Subcutaneous abdominal adipose tissue (tissue), 5 donors: ENCODE measurements at regions not wholly inside any gene's neighbourhood (a gene's known extent, or its start where the extent isn't known, plus 50 kb on each side); places are given as distances from the start of the nearest gene placed in this dataset.
"Not testable (repeated sequence)": the region's sequence is repeated elsewhere in the genome, so short reads cannot be mapped to it uniquely, and the experiment has no call there.

Experiments
- H3K27ac ChIP-seq: one replicate; pipeline ENCODE4 v1.7.0; 2013; ENCODE audit warnings: low read depth, mild to moderate bottlenecking, inconsistent platforms, low read length, moderate library complexity
- H3K27me3 ChIP-seq, 5 donors: one replicate each; pipeline ENCODE4 v1.7.0; 2013; ENCODE audit warnings: low read length in 5 of 5, inconsistent platforms in 1 of 5; ENCODE audit not compliant: control insufficient read depth in 5 of 5, insufficient read depth in 4 of 5
- H3K36me3 ChIP-seq, 5 donors: one replicate each; pipeline ENCODE4 v1.7.0; 2013; ENCODE audit warnings: low read length in 5 of 5; ENCODE audit not compliant: control insufficient read depth in 5 of 5, insufficient read depth in 5 of 5
- H3K4me1 ChIP-seq, 5 donors: one replicate each; pipeline ENCODE4 v1.7.0; 2013; ENCODE audit warnings: low read length in 5 of 5, mild to moderate bottlenecking in 3 of 5, moderate library complexity in 1 of 5; ENCODE audit not compliant: control insufficient read depth in 5 of 5, insufficient read depth in 5 of 5
- H3K4me3 ChIP-seq, 5 donors: one replicate each; pipeline ENCODE4 v1.7.0; 2013; ENCODE audit warnings: low read length in 5 of 5, low read depth in 1 of 5
- H3K9ac ChIP-seq, 5 donors: one replicate each; pipeline ENCODE4 v1.7.0; 2013; ENCODE audit warnings: low read length in 5 of 5, mild to moderate bottlenecking in 4 of 5, moderate library complexity in 3 of 5
- H3K9me3 ChIP-seq, 5 donors: one replicate each; pipeline ENCODE4 v1.7.0; 2013; ENCODE audit warnings: low read length in 5 of 5; ENCODE audit not compliant: control insufficient read depth in 5 of 5
- donor health status: healthy.
- donor health status: healthy.
- donor health status: healthy.
- donor health status: healthy.
- donor health status: healthy.

- no peak overlapping the region for H3K27ac ChIP-seq
Measured at GRCh38 chr2:186138845-186139244, 347.2 kb upstream of the ZC3H15 start.

DNA sequence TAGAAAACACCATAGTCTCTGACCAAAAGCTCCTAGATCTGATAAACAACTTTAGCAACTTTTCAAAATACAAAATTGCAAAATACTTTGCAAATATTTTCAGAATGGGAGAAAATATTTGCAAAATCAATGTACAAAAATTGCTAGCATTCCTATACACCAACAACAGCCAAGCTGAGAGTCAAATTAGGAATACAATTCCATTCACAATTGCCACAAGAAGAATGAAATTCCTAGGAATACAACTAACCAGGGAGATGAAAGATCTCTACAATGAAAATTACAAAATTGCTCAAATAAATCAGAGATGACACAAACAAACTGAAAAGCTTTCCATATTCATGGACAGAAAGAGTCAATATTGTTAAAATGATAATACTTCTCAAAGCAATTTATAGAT lies 327.0 kb upstream of the ZC3H15 start:
- Histone ChIP-seq H3K4me1 (no peaks in the 10 kb centered on the region), H3K27me3 (no peaks in the 10 kb centered on the region), H3K9ac (no peak overlapping the region), H3K9me3 (peaks cover 0 to 17% (median 10%) of the 10 kb centered on the region in 5 donors), H3K36me3 (no peaks in the 10 kb centered on the region), H3K4me3 (no peak overlapping the region), H3K27ac (no peak overlapping the region)

More at GRCh38 chr2:186138845-186139244, 347.2 kb upstream of the ZC3H15 start:
- Histone ChIP-seq H3K36me3 (no peaks in the 10 kb centered on the region), H3K4me1 (no peaks in the 10 kb centered on the region), H3K27me3 (no peaks in the 10 kb centered on the region), H3K9ac (no peak overlapping the region), H3K9me3 (no peaks in the 10 kb centered on the region), H3K4me3 (no peak overlapping the region)

DNA sequence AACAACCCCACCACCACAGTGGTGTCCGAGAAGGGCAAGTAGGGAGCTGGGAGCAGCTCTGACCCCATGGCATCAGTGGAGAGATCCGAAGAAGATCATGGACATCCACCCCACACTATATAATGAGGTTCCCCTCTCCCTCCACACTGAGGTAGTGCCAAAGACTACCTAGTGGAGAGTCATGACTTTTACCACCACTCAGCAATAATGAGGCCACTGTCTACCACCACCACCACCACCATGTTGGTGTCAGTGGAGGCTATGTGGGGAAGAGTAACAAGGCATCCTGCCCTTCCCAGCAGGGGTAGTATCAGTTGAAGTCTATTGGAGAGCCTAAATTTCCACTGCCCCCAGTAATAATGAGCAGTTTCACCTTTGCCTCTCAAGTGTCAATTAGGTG lies 321.7 kb upstream of the ZC3H15 start:
- no peaks in the 10 kb centered on the region for H3K27me3 ChIP-seq
- H3K9ac ChIP-seq: no peak overlapping the region
- no peak overlapping the region for H3K4me3 ChIP-seq
- no peaks in the 10 kb centered on the region for H3K4me1 ChIP-seq
- H3K27ac ChIP-seq: no peak overlapping the region
- no peaks in the 10 kb centered on the region for H3K36me3 ChIP-seq
- peaks cover 0 to 6% (median 0%) of the 10 kb centered on the region in 5 donors for H3K9me3 ChIP-seq

DNA sequence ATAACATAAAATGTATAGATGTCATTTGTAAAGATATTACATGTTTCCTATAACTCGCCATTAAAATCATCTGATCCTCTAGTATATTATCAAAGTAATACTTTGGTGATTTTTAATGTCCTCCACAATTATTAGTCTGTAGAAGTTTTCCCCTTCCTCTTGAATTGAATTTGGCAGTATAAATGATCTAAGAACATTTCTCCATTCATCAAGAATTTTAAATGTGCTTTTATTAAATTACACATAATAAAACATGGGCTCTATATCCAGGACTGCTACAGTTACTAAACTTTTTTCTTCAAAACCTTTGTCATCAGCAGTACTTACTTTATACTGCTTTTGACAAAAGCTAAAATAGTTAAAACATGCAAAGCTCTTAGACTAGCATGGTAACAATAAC lies 315.4 kb upstream of the ZC3H15 start:
- no peak overlapping the region for H3K27ac ChIP-seq
- no peaks in the 10 kb centered on the region for H3K4me1 ChIP-seq
- no peak overlapping the region for H3K4me3 ChIP-seq
- H3K9ac ChIP-seq: no peak overlapping the region
- no peaks in the 10 kb centered on the region for H3K9me3 ChIP-seq
- H3K27me3 ChIP-seq: no peaks in the 10 kb centered on the region
- no peaks in the 10 kb centered on the region for H3K36me3 ChIP-seq

- H3K9ac ChIP-seq: no peak overlapping the region
- no peak overlapping the region for H3K27ac ChIP-seq
- no peaks in the 10 kb centered on the region for H3K27me3 ChIP-seq
- no peaks in the 10 kb centered on the region for H3K36me3 ChIP-seq
- no peak overlapping the region for H3K4me3 ChIP-seq
- no peaks in the 10 kb centered on the region for H3K9me3 ChIP-seq
- no peaks in the 10 kb centered on the region for H3K4me1 ChIP-seq
Measured at GRCh38 chr2:186181625-186182024, 304.4 kb upstream of the ZC3H15 start.

DNA sequence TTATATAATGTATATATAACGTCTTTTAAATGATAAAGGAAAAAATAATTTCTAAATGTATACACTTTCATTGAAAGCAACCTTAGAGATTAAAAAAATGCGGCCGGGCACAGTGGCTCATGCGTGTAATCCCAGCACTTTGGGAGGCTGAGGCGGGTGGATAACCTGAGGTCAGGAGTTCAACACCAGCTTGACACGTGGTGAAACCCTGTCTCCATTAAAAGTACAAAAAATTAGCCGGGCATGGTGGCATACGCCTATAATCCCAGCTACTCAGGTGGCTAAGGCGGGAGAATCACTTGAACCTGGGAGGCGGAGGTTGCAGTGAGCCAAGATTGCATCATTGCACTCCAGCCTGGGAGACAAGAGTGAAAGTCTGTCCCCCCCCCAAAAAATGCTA lies 303.7 kb upstream of the ZC3H15 start:
- H3K9me3 ChIP-seq, H3K36me3 ChIP-seq, H3K4me3 ChIP-seq, H3K4me1 ChIP-seq, H3K27ac ChIP-seq, H3K27me3 ChIP-seq, H3K9ac ChIP-seq: not testable (repeated sequence)

- no peaks in the 10 kb centered on the region for H3K4me1 ChIP-seq
Measured at GRCh38 chr2:186183406-186183805, 302.7 kb upstream of the ZC3H15 start.

DNA sequence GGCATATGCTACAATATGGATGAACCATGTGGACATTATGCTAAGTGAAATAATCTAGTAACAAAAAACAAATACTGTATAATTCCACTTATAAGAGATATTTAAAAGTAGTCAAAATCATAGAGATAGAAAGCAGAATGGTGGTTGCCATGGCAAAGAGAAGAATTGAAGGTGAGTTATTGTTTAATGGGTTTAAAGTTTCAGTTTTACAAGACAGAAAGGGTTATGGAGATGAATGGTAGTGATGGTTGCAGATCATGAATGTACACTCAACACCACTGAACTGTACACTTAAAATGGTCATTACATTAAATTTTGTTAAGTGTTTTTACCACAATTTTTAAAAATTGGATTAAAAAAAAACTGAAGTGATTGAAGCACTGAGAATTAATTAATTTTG lies 298.2 kb upstream of the ZC3H15 start:
- Histone ChIP-seq H3K9ac (no peak overlapping the region), H3K9me3 (peaks cover 0 to 4% (median 0%) of the 10 kb centered on the region in 5 donors), H3K27me3 (no peaks in the 10 kb centered on the region), H3K27ac (no peak overlapping the region), H3K4me1 (no peaks in the 10 kb centered on the region), H3K36me3 (no peaks in the 10 kb centered on the region), H3K4me3 (no peak overlapping the region)

More at GRCh38 chr2:186183406-186183805, 302.7 kb upstream of the ZC3H15 start:
- Histone ChIP-seq H3K27ac (no peak overlapping the region), H3K36me3 (no peaks in the 10 kb centered on the region), H3K9me3 (no peaks in the 10 kb centered on the region), H3K9ac (no peak overlapping the region), H3K27me3 (no peaks in the 10 kb centered on the region), H3K4me3 (no peak overlapping the region)

GRCh38 chr2:186189816-186190215 lies 296.2 kb upstream of the ZC3H15 start:
- no peak overlapping the region for H3K27ac ChIP-seq

DNA sequence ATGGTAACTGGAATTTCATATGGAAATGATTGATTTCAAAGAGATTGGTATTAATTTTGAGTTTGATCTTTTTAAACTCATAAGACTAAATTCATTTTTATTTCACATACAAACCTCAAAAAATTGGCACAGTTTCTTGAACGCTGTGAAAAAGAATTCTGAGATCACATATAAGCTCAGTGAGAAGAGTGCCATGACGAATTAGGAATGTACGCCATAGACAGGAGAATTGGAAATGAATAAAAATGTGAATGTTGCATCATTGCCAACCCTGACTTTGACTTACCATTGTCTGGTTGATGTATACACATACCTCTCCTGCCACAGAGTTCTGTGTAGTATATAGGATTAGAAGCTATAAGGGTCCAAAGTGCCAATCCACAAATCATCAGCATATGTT lies 290.4 kb upstream of the ZC3H15 start:
- Histone ChIP-seq H3K4me3 (no peak overlapping the region), H3K4me1 (no peaks in the 10 kb centered on the region), H3K36me3 (no peaks in the 10 kb centered on the region), H3K27me3 (no peaks in the 10 kb centered on the region), H3K9ac (no peak overlapping the region), H3K27ac (no peak overlapping the region), H3K9me3 (no peaks in the 10 kb centered on the region)

More at GRCh38 chr2:186189816-186190215, 296.2 kb upstream of the ZC3H15 start:
- Histone ChIP-seq H3K36me3 (no peaks in the 10 kb centered on the region), H3K4me3 (no peak overlapping the region), H3K4me1 (no peaks in the 10 kb centered on the region), H3K9ac (no peak overlapping the region), H3K27me3 (no peaks in the 10 kb centered on the region), H3K9me3 (peaks cover 0 to 4% (median 0%) of the 10 kb centered on the region in 5 donors)

DNA sequence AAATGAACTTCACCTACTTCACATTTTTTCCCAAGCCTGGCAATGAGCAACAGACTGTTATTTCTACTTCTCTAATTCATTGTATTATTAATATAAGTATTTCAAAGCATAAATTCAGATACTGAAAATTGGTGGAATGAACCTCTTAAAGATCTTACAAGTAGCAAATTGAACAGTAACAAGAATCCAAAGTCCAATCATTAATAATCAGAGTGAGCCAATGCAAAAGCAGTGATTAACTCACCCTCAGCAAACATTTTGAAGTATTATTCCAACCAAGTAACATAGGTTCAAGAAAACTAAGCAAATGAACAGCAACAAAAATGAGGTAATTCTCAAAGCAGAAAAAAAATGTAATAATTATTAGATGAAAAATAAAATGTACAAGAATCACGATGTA lies 288.1 kb upstream of the ZC3H15 start:
- H3K27me3 ChIP-seq: no peaks in the 10 kb centered on the region
- H3K4me3 ChIP-seq: no peak overlapping the region
- H3K36me3 ChIP-seq: no peaks in the 10 kb centered on the region
- H3K9me3 ChIP-seq: no peaks in the 10 kb centered on the region
- H3K4me1 ChIP-seq: no peaks in the 10 kb centered on the region
- H3K9ac ChIP-seq: no peak overlapping the region
- no peak overlapping the region for H3K27ac ChIP-seq
